ENCODE measurements at regions not wholly inside any gene's neighbourhood (a gene's known extent, or its start where the extent isn't known, plus 50 kb on each side); places are given as distances from the start of the nearest gene placed in this dataset.

GRCh38 chr9:129379181-129379836, 201.2 kb upstream of the IER5L start:
- intact Hi-C loops (cut with micrococcal nuclease), result no loop called here
- no peak overlapping the region for H3K9ac ChIP-seq (ENCODE audit: low read length)
- RAD21 ChIA-PET (ENCODE audit: low non-redundant PET in 1 of 2, low total read pairs in 2 of 2, uncharacterized antibody in 2 of 2, unreplicated experiment in 2 of 2), result no interaction called here

More at GRCh38 chr9:129379181-129379836, 201.2 kb upstream of the IER5L start:
- peaks cover 37 to 48% of the 10 kb centered on the region in 2 experiments for H3K4me1 ChIP-seq (ENCODE audit: control insufficient read depth in 1 of 2, insufficient read depth in 2 of 2, low read length in 2 of 2)
- H3K4me3 ChIP-seq (replicated peaks in 1 of 2; ENCODE audit: low read depth in 1 of 2, low read length in 2 of 2), result no peak overlapping the region
- no peak overlapping the region for H3K27ac ChIP-seq (ENCODE audit: low read depth, low read length)
- H3K79me2 ChIP-seq (ENCODE audit: insufficient read depth, low read length), result no peaks in the 10 kb centered on the region
- ATAC-seq, result no peak
- CTCF ChIA-PET, result no interaction called here
- DNase-seq (ENCODE audit: low read depth, low spot score), result no peak
- H3K36me3 ChIP-seq (ENCODE audit: control insufficient read depth in 1 of 2, insufficient read depth in 2 of 2, low read length in 2 of 2), result no peaks in the 10 kb centered on the region
- H2AFZ ChIP-seq (ENCODE audit: low read depth, low read length, poor library complexity, severe bottlenecking), result no peak overlapping the region
- no peaks in the 10 kb centered on the region for H3K9me2 ChIP-seq (ENCODE audit: insufficient read depth)
- H3K9me3 ChIP-seq (ENCODE audit: control insufficient read depth in 1 of 2, insufficient read depth in 1 of 2, low read depth in 1 of 2, low read length in 2 of 2), result no peaks in the 10 kb centered on the region
- BruUV-seq (replicated peaks), result no TSS peak
- H3K4me2 ChIP-seq (ENCODE audit: low read length), result no peak overlapping the region
- no peak for TF ChIP-seq ZNF274 (IDR thresholded peaks at IDR 0.05; ENCODE audit: low read depth, low read length)
- TF ChIP-seq EZH2phosphoT487 (IDR thresholded peaks at IDR 0.05; ENCODE audit: borderline replicate concordance), result no peak
- TF ChIP-seq POLR2AphosphoS5 (IDR thresholded peaks at IDR 0.05; ENCODE audit: low read depth, low read length), result no peak
- TF ChIP-seq FOSL1 (IDR thresholded peaks at IDR 0.05; ENCODE audit: low read depth), result no peak
- TF ChIP-seq, protein P1, sequence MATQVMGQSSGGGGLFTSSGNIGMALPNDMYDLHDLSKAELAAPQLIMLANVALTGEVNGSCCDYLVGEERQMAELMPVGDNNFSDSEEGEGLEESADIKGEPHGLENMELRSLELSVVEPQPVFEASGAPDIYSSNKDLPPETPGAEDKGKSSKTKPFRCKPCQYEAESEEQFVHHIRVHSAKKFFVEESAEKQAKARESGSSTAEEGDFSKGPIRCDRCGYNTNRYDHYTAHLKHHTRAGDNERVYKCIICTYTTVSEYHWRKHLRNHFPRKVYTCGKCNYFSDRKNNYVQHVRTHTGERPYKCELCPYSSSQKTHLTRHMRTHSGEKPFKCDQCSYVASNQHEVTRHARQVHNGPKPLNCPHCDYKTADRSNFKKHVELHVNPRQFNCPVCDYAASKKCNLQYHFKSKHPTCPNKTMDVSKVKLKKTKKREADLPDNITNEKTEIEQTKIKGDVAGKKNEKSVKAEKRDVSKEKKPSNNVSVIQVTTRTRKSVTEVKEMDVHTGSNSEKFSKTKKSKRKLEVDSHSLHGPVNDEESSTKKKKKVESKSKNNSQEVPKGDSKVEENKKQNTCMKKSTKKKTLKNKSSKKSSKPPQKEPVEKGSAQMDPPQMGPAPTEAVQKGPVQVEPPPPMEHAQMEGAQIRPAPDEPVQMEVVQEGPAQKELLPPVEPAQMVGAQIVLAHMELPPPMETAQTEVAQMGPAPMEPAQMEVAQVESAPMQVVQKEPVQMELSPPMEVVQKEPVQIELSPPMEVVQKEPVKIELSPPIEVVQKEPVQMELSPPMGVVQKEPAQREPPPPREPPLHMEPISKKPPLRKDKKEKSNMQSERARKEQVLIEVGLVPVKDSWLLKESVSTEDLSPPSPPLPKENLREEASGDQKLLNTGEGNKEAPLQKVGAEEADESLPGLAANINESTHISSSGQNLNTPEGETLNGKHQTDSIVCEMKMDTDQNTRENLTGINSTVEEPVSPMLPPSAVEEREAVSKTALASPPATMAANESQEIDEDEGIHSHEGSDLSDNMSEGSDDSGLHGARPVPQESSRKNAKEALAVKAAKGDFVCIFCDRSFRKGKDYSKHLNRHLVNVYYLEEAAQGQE (IDR thresholded peaks at IDR 0.05; ENCODE audit: low read depth), result no peak
- TF ChIP-seq CEBPB (IDR thresholded peaks at IDR 0.05; ENCODE audit: low read depth), result no peak
- TF ChIP-seq CBX3 (IDR thresholded peaks at IDR 0.05; ENCODE audit: low read depth), result no peak
- no peak for TF ChIP-seq ZBTB33 (IDR thresholded peaks at IDR 0.05; ENCODE audit: extremely low read depth, insufficient replicate concordance, low read length)
- TF ChIP-seq RAD21 (IDR thresholded peaks at IDR 0.05; ENCODE audit: low read depth), result no peak
- no peak for TF ChIP-seq YY1 (IDR thresholded peaks at IDR 0.05; ENCODE audit: extremely low read depth, insufficient replicate concordance, low read depth, low read length)
- no peak for TF ChIP-seq POLR2A (IDR thresholded peaks at IDR 0.05; ENCODE audit: borderline replicate concordance, extremely low read depth, insufficient read depth, insufficient read length)
- no peak for TF ChIP-seq SIN3A (IDR thresholded peaks at IDR 0.05; ENCODE audit: low read depth)
- TF ChIP-seq ZFX (IDR thresholded peaks at IDR 0.05), result no peak
- TF ChIP-seq, protein P2, sequence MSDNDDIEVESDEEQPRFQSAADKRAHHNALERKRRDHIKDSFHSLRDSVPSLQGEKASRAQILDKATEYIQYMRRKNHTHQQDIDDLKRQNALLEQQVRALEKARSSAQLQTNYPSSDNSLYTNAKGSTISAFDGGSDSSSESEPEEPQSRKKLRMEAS (IDR thresholded peaks at IDR 0.05), result no peak
- no peak for TF ChIP-seq SRF (IDR thresholded peaks at IDR 0.05; ENCODE audit: low read depth)
- TF ChIP-seq SP1 (IDR thresholded peaks at IDR 0.05; ENCODE audit: low read depth), result no peak
- no peak for TF ChIP-seq ELF1 (IDR thresholded peaks at IDR 0.05; ENCODE audit: borderline replicate concordance, low read depth)
- POLR2A ChIA-PET, result no interaction called here
- H3K27me3 ChIP-seq (ENCODE audit: insufficient read depth, low read length), result no peaks in the 10 kb centered on the region
- H4K20me1 ChIP-seq (ENCODE audit: insufficient read depth), result no peaks in the 10 kb centered on the region
